ENCODE measurements at regions not wholly inside any gene's neighbourhood (a gene's known extent, or its start where the extent isn't known, plus 50 kb on each side); places are given as distances from the start of the nearest gene placed in this dataset.

DNA sequence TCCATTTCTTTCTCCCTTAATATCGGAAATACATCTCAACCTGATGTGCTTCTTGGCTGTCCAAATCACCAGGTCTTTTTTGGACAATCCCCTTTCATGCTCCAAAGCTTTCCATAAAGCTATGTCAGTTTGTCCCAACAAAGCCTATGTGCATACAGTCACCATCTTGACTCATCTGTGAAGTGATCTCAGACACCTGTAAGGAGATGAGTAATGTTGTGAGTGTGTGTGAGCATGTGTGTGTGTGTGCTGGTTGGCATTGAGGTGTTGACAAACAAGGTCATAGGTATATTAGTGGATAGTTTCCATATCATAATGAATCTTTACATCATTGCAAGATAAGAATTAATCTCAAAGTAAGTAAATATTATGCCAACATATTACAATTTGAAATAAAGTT, 1243.3 kb upstream of the SEL1L start:
- WGBS (ENCODE audit: extremely low coverage, insufficient coverage, insufficient read length) = no CpG with 5 or more reads among the region's 1 CpG
- Histone ChIP-seq H2BK12ac (ENCODE audit: low read length) (no peak overlapping the region), H3K4me1 (ENCODE audit: control insufficient read depth in 1 of 2, insufficient read depth in 2 of 2, low read length in 2 of 2) (no peaks in the 10 kb centered on the region), H3K9me3 (ENCODE audit: insufficient read depth, low read depth, low read length) (no peaks in the 10 kb centered on the region), H2BK120ac (ENCODE audit: insufficient read depth, low read length, poor library complexity) (no peak overlapping the region), H4K8ac (ENCODE audit: low read depth, low read length) (no peak overlapping the region), H3K36me3 (ENCODE audit: control insufficient read depth in 1 of 2, insufficient read depth in 2 of 2, low read length in 2 of 2) (no peaks in the 10 kb centered on the region), H4K12ac (ENCODE audit: low read depth, low read length) (no peak overlapping the region), H4K91ac (ENCODE audit: low read depth, low read length) (no peak overlapping the region), H3K9ac (ENCODE audit: low read length) (no peak overlapping the region), H3K18ac (ENCODE audit: low read length) (no peak overlapping the region), H2AK5ac (ENCODE audit: low read length) (no peak overlapping the region), H2BK5ac (ENCODE audit: low read depth, low read length, poor library complexity) (no peak overlapping the region), H3K14ac (ENCODE audit: low read length) (no peak overlapping the region), H3K79me1 (ENCODE audit: low read length) (no peaks in the 10 kb centered on the region), H3K4ac (ENCODE audit: low read depth, low read length) (no peak overlapping the region), H3K4me2 (ENCODE audit: low read length) (no peak overlapping the region), H3K27me3 (ENCODE audit: insufficient read depth, low read length) (no peaks in the 10 kb centered on the region), H3K4me3 (ENCODE audit: low read depth, low read length) (no peak overlapping the region), H2AFZ (ENCODE audit: insufficient read depth, low read length, poor library complexity) (no peak overlapping the region), H3K79me2 (ENCODE audit: control insufficient read depth, insufficient read depth, low read length, poor library complexity) (no peaks in the 10 kb centered on the region), H3K23ac (ENCODE audit: low read length) (no peak overlapping the region), H3K27ac (ENCODE audit: low read depth, low read length) (no peak overlapping the region)
- no peak for DNase-seq

DNA sequence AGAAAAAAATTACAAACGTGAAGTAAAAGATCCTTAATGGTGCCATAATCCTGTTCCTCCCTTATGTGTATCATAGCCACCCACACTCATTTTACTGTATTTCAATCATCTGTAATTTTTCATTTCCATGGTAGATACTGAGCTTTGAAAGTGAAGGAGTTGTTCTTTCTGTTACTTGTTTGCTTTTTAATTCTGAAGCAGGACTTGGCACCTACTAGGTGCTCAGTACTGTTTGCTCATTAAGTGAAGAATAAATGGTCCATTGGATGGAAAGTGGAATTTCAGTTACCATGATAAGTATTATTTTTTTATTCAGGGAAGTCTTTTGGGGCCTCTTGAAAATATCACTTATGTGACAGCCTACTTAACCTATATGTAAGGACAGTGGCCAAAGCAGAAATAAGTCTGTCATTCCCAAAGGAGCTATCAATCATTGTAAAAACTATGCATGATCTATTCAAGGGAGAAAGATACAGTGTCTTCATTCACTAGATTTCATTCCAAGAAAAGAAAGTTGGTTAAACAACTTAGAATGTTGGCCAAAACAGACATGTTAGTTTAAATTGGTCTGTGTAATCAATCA, 1244.4 kb upstream of the SEL1L start:
- no peak for DNase-seq

DNA sequence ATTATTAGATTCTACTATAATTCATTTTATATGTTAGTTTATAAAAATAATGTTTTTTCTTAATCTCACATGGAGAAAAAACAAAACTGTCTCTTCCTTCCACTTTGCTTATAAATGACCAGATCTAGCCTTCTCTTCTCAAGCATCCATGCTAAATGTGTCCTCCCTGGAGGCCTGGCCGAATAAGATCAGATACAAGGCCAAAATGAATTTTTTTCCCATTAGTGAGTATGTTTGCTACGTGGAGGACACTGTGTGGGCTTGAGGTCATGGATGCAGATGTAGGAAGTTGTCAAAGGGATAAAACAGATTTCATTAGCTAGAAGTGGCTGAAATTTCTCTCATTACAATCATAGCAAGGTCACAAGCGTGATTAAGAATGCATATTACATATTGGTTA, 1244.9 kb upstream of the SEL1L start:
- no peak overlapping the region for H2AFZ ChIP-seq (ENCODE audit: insufficient read depth, low read length, poor library complexity)
- H3K79me2 ChIP-seq (ENCODE audit: control insufficient read depth, insufficient read depth, low read length, poor library complexity) = no peaks in the 10 kb centered on the region
- H2BK12ac ChIP-seq (ENCODE audit: low read length) = no peak overlapping the region
- no peak overlapping the region for H2BK120ac ChIP-seq (ENCODE audit: insufficient read depth, low read length, poor library complexity)
- H3K4ac ChIP-seq (ENCODE audit: low read depth, low read length) = no peak overlapping the region
- H3K23ac ChIP-seq (ENCODE audit: low read length) = no peak overlapping the region
- H3K36me3 ChIP-seq (ENCODE audit: control insufficient read depth in 1 of 2, insufficient read depth in 2 of 2, low read length in 2 of 2) = no peaks in the 10 kb centered on the region
- no peak overlapping the region for H4K12ac ChIP-seq (ENCODE audit: low read depth, low read length)
- H3K4me3 ChIP-seq (ENCODE audit: low read depth, low read length) = no peak overlapping the region
- peak in 1 of 2 donors; percentile 63 for DNase-seq
- H4K8ac ChIP-seq (ENCODE audit: low read depth, low read length) = no peak overlapping the region
- H3K79me1 ChIP-seq (ENCODE audit: low read length) = no peaks in the 10 kb centered on the region
- H2AK5ac ChIP-seq (ENCODE audit: low read length) = no peak overlapping the region
- no peak overlapping the region for H3K27ac ChIP-seq (ENCODE audit: low read depth, low read length)
- no peak overlapping the region for H3K9ac ChIP-seq (ENCODE audit: low read length)
- H3K14ac ChIP-seq (ENCODE audit: low read length) = no peak overlapping the region
- H3K4me1 ChIP-seq (ENCODE audit: control insufficient read depth in 1 of 2, insufficient read depth in 2 of 2, low read length in 2 of 2) = no peaks in the 10 kb centered on the region
- no peak overlapping the region for H3K18ac ChIP-seq (ENCODE audit: low read length)
- H3K9me3 ChIP-seq (ENCODE audit: insufficient read depth, low read depth, low read length) = no peaks in the 10 kb centered on the region
- no peak overlapping the region for H2BK5ac ChIP-seq (ENCODE audit: low read depth, low read length, poor library complexity)
- H4K91ac ChIP-seq (ENCODE audit: low read depth, low read length) = no peak overlapping the region
- WGBS (ENCODE audit: extremely low coverage, insufficient coverage, insufficient read length) = no CpG with 5 or more reads among the region's 3 CpGs
- no peaks in the 10 kb centered on the region for H3K27me3 ChIP-seq (ENCODE audit: insufficient read depth, low read length)
- H3K4me2 ChIP-seq (ENCODE audit: low read length) = no peak overlapping the region

More for the DNA sequence above, 1244.4 kb upstream of the SEL1L start:
- H4K8ac ChIP-seq (ENCODE audit: low read depth, low read length) = no peak overlapping the region
- no peak overlapping the region for H3K4me3 ChIP-seq (ENCODE audit: low read depth, low read length)
- H3K27me3 ChIP-seq (ENCODE audit: insufficient read depth, low read length) = no peaks in the 10 kb centered on the region
- no peak overlapping the region for H2BK120ac ChIP-seq (ENCODE audit: insufficient read depth, low read length, poor library complexity)
- H4K12ac ChIP-seq (ENCODE audit: low read depth, low read length) = no peak overlapping the region
- no peak overlapping the region for H3K4me2 ChIP-seq (ENCODE audit: low read length)
- no peak overlapping the region for H3K9ac ChIP-seq (ENCODE audit: low read length)
- WGBS (ENCODE audit: extremely low coverage, insufficient coverage, insufficient read length) = no CpG with 5 or more reads among the region's 1 CpG
- no peaks in the 10 kb centered on the region for H3K79me1 ChIP-seq (ENCODE audit: low read length)
- H3K79me2 ChIP-seq (ENCODE audit: control insufficient read depth, insufficient read depth, low read length, poor library complexity) = no peaks in the 10 kb centered on the region
- no peaks in the 10 kb centered on the region for H3K36me3 ChIP-seq (ENCODE audit: control insufficient read depth in 1 of 2, insufficient read depth in 2 of 2, low read length in 2 of 2)
- no peaks in the 10 kb centered on the region for H3K9me3 ChIP-seq (ENCODE audit: insufficient read depth, low read depth, low read length)
- H4K91ac ChIP-seq (ENCODE audit: low read depth, low read length) = no peak overlapping the region
- no peak overlapping the region for H2BK12ac ChIP-seq (ENCODE audit: low read length)
- H2AK5ac ChIP-seq (ENCODE audit: low read length) = no peak overlapping the region
- H3K18ac ChIP-seq (ENCODE audit: low read length) = no peak overlapping the region
- H3K23ac ChIP-seq (ENCODE audit: low read length) = no peak overlapping the region
- H3K14ac ChIP-seq (ENCODE audit: low read length) = no peak overlapping the region
- H2BK5ac ChIP-seq (ENCODE audit: low read depth, low read length, poor library complexity) = no peak overlapping the region
- H3K4ac ChIP-seq (ENCODE audit: low read depth, low read length) = no peak overlapping the region
- no peak overlapping the region for H3K27ac ChIP-seq (ENCODE audit: low read depth, low read length)
- no peaks in the 10 kb centered on the region for H3K4me1 ChIP-seq (ENCODE audit: control insufficient read depth in 1 of 2, insufficient read depth in 2 of 2, low read length in 2 of 2)
- H2AFZ ChIP-seq (ENCODE audit: insufficient read depth, low read length, poor library complexity) = no peak overlapping the region

- WGBS (ENCODE audit: extremely low coverage, insufficient coverage, insufficient read length) = no CpG with 5 or more reads among the region's 4 CpGs
- H3K9me3 ChIP-seq (ENCODE audit: insufficient read depth, low read depth, low read length) = no peaks in the 10 kb centered on the region
- no peaks in the 10 kb centered on the region for H3K36me3 ChIP-seq (ENCODE audit: control insufficient read depth in 1 of 2, insufficient read depth in 2 of 2, low read length in 2 of 2)
- H3K14ac ChIP-seq (ENCODE audit: low read length) = no peak overlapping the region
- no peak overlapping the region for H2BK120ac ChIP-seq (ENCODE audit: insufficient read depth, low read length, poor library complexity)
- no peak overlapping the region for H2BK12ac ChIP-seq (ENCODE audit: low read length)
- no peak overlapping the region for H3K4me2 ChIP-seq (ENCODE audit: low read length)
- DNase-seq = no peak
- no peak overlapping the region for H3K23ac ChIP-seq (ENCODE audit: low read length)
- H4K12ac ChIP-seq (ENCODE audit: low read depth, low read length) = no peak overlapping the region
- no peak overlapping the region for H4K8ac ChIP-seq (ENCODE audit: low read depth, low read length)
- H3K9ac ChIP-seq (ENCODE audit: low read length) = no peak overlapping the region
- H3K27me3 ChIP-seq (ENCODE audit: insufficient read depth, low read length) = no peaks in the 10 kb centered on the region
- no peak overlapping the region for H3K27ac ChIP-seq (ENCODE audit: low read depth, low read length)
- H4K91ac ChIP-seq (ENCODE audit: low read depth, low read length) = no peak overlapping the region
- H3K4me3 ChIP-seq (ENCODE audit: low read depth, low read length) = no peak overlapping the region
- H3K18ac ChIP-seq (ENCODE audit: low read length) = no peak overlapping the region
- no peak overlapping the region for H2BK5ac ChIP-seq (ENCODE audit: low read depth, low read length, poor library complexity)
- H2AFZ ChIP-seq (ENCODE audit: insufficient read depth, low read length, poor library complexity) = no peak overlapping the region
- H3K4ac ChIP-seq (ENCODE audit: low read depth, low read length) = no peak overlapping the region
- H3K79me2 ChIP-seq (ENCODE audit: control insufficient read depth, insufficient read depth, low read length, poor library complexity) = no peaks in the 10 kb centered on the region
- no peak overlapping the region for H2AK5ac ChIP-seq (ENCODE audit: low read length)
- H3K79me1 ChIP-seq (ENCODE audit: low read length) = no peaks in the 10 kb centered on the region
- no peaks in the 10 kb centered on the region for H3K4me1 ChIP-seq (ENCODE audit: control insufficient read depth in 1 of 2, insufficient read depth in 2 of 2, low read length in 2 of 2)
Measured at GRCh38 chr14:82779301-82779700, 1245.6 kb upstream of the SEL1L start.
